Endothelial cell of umbilical vein (primary cell): ENCODE measurements at regions not wholly inside any gene's neighbourhood (a gene's known extent, or its start where the extent isn't known, plus 50 kb on each side); places are given as distances from the start of the nearest gene placed in this dataset.

Experiments used
- MAX ChIP-seq: IDR thresholded peaks from 2 replicates; pipeline ENCODE4 v1.6.1; 2011; ENCODE audit not compliant: insufficient read depth, insufficient read length
- POLR2A ChIP-seq: IDR thresholded peaks from 2 replicates; pipeline ENCODE4 v1.6.1; 2012; ENCODE audit warnings: low read depth, mild to moderate bottlenecking, control low read depth, low read length
- POLR2AphosphoS5 ChIP-seq: IDR thresholded peaks from 2 replicates; pipeline ENCODE4 v1.6.1; 2012; ENCODE audit warnings: low read depth, mild to moderate bottlenecking, control low read depth, low read length, moderate library complexity; ENCODE audit not compliant: insufficient read depth
- TF ChIP-seq, protein P1 (sequence below), 2 donors: IDR thresholded peaks; 1 replicate in 1 of 2; 2 replicates in 1 of 2; pipeline ENCODE4 v1.5.1; 2011; ENCODE audit warnings: low read length in 2 of 2, mild to moderate bottlenecking in 2 of 2, moderate library complexity in 2 of 2, control low read depth in 1 of 2, inconsistent platforms in 1 of 2, low read depth in 1 of 2; ENCODE audit not compliant: insufficient read depth in 1 of 2; ENCODE audit errors: extremely low read depth in 1 of 2

DNA sequence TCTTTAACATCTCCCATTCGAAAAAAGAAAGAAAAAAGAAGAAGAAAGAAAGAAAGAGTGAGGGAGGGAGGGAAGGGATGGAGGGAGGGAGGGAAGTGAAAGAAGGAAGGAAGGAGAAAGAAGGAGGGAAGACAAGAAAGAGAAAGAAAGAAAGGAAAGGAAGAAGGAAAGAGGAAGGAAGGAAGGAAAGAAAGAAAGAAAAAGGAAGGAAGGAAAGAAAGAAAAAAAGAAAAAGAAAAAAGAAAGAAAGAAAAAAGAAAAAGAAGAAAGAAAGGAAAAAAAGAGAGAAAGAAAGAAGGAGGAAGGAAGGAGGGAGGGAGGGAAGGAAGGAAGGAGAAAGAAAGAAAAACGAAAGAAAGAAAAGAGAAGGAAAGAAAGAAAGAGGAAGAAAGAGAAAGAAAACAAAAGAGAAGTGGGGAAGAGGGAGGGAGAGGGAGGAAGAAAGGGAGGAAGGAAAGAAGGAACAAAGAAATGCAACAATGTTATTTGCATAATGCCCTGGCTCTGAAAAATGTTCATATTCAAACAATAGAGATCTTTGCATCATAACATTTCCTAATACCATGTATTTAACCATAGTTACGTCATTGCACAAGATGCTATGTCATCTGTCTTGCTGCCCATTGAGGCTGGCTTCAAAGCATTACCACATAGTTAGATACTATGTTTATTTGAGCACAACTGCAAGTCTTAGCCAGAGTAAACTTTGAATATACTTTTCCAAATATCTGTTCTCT lies 550.6 kb downstream of the DSC3 start:
- no peak for TF ChIP-seq POLR2AphosphoS5
- TF ChIP-seq, protein P1, sequence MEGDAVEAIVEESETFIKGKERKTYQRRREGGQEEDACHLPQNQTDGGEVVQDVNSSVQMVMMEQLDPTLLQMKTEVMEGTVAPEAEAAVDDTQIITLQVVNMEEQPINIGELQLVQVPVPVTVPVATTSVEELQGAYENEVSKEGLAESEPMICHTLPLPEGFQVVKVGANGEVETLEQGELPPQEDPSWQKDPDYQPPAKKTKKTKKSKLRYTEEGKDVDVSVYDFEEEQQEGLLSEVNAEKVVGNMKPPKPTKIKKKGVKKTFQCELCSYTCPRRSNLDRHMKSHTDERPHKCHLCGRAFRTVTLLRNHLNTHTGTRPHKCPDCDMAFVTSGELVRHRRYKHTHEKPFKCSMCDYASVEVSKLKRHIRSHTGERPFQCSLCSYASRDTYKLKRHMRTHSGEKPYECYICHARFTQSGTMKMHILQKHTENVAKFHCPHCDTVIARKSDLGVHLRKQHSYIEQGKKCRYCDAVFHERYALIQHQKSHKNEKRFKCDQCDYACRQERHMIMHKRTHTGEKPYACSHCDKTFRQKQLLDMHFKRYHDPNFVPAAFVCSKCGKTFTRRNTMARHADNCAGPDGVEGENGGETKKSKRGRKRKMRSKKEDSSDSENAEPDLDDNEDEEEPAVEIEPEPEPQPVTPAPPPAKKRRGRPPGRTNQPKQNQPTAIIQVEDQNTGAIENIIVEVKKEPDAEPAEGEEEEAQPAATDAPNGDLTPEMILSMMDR (IDR thresholded peaks at IDR 0.05; ENCODE audit: extremely low read depth in 1 of 2, insufficient read depth in 1 of 2, low read depth in 1 of 2, low read length in 2 of 2): no peak
- TF ChIP-seq POLR2A: no peak
- TF ChIP-seq MAX: no peak
